Small intestine (tissue), 7 donors: ENCODE measurements at regions not wholly inside any gene's neighbourhood (a gene's known extent, or its start where the extent isn't known, plus 50 kb on each side); places are given as distances from the start of the nearest gene placed in this dataset.
A peak's percentile ranks its signal among the peaks of the same experiment; 100 is the strongest.

Experiments used
- DNase-seq, 2 donors: peaks; one replicate each; pipeline versions ENCODE4 v3.0.0 to v3.0.0-alpha.2; 2013
- FAIRE-seq: peaks from 2 replicates; lab custom pipeline; 2012; peaks lifted over from hg19 to GRCh38; lab: Jason Lieb, UNC
- H3K27ac ChIP-seq, 3 donors: one replicate each; pipeline ENCODE4 v1.5.1; 2013; ENCODE audit warnings: low read length in 2 of 3, mild to moderate bottlenecking in 2 of 3, control low read depth in 1 of 3, inconsistent platforms in 1 of 3, low read depth in 1 of 3, moderate library complexity in 1 of 3
- H3K27me3 ChIP-seq, 3 donors: one replicate each; pipeline ENCODE4 v1.6.1; 2013; ENCODE audit warnings: low read length in 3 of 3, inconsistent platforms in 1 of 3; ENCODE audit not compliant: control insufficient read depth in 3 of 3, insufficient read depth in 3 of 3
- H3K36me3 ChIP-seq, 3 donors: one replicate each; pipeline ENCODE4 v1.6.1; 2013; ENCODE audit warnings: low read length in 3 of 3, inconsistent platforms in 1 of 3, low read depth in 1 of 3, mild to moderate bottlenecking in 1 of 3, moderate library complexity in 1 of 3; ENCODE audit not compliant: control insufficient read depth in 3 of 3, insufficient read depth in 2 of 3
- H3K4me1 ChIP-seq, 3 donors: one replicate each; pipeline ENCODE4 v1.6.1; 2013; ENCODE audit warnings: low read length in 2 of 3, inconsistent platforms in 1 of 3, low read depth in 1 of 3, mild to moderate bottlenecking in 1 of 3, moderate library complexity in 1 of 3; ENCODE audit not compliant: control insufficient read depth in 3 of 3, insufficient read depth in 2 of 3
- H3K4me3 ChIP-seq, 3 donors: one replicate each; pipeline ENCODE4 v1.5.1; 2013; ENCODE audit warnings: low read length in 3 of 3, control low read depth in 1 of 3, inconsistent platforms in 1 of 3, low read depth in 1 of 3, mild to moderate bottlenecking in 1 of 3, moderate library complexity in 1 of 3
- H3K9me3 ChIP-seq, 2 donors: one replicate each; pipeline ENCODE4 v1.6.1; 2013; ENCODE audit warnings: low read depth in 1 of 2, low read length in 1 of 2; ENCODE audit not compliant: control insufficient read depth in 2 of 2, insufficient read depth in 1 of 2
- WGBS, 3 donors: extraction: QIAGEN DNeasy Blood & Tissue Kit; methylation state at CpG; one replicate each; pipeline ENCODE4 v1.1.7; 2013; 5-methylcytosine and 5-hydroxymethylcytosine counted together
- donor health status: healthy with polysubstance abuse.
- donor health status: control.
- donor health status: control.
- donor health status: Bipolar disorder and iron deficiency.
- donor health status: healthy.

DNA sequence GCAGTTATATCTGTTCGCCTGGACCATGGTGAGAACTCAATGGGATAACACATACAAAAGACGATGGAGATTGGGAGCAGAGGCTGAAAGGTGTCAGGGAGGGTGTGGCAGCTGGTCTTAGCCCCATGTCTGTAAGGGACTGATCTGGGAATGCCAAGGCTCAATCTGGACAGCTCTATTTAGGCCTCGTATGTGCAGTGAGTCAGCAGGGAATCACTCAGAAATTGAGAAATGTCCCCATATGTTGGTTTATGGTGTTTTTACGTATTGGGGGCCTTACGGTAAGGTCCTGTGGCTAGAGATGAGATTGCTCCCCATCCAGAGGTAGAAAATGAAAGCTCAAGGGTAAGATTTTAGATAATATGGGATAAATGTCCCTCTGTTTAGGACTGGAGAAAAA is 71.4 kb upstream of the TTC29 start:
- DNase-seq (no peak), FAIRE-seq (no peak)
- H3K4me1 ChIP-seq: peaks cover 0 to 6% (median 0%) of the 10 kb centered on the region in 3 donors
- H3K27ac ChIP-seq: no peak overlapping the region
- no peaks in the 10 kb centered on the region for H3K36me3 ChIP-seq
- H3K9me3 ChIP-seq: peaks cover 0 to 8% of the 10 kb centered on the region in 2 donors
- no peak overlapping the region for H3K4me3 ChIP-seq
- WGBS, 3 donors: 77 to 87% (median 85%) methylated on average over 5 of the region's 5 CpGs
- H3K27me3 ChIP-seq: no peaks in the 10 kb centered on the region

DNA sequence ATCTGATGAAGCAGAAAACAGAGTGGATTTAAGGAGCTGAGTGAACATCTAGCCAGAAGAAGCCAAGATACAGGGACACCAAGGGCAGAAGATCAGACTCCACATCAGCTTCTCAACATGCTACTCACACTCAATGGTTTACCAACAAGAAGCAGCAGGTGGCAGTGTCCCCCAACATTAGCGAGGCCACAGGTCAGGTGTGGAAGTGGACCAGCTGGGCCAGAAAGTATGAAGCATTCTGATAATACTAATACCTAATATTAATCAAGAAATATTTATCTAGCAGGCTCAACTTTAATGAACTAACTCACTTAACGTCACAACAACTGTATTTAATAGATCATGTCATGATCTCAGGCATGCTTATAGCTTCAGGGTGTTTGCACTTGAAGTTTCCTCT is 73.4 kb upstream of the TTC29 start:
- H3K9me3 ChIP-seq: peaks cover 0 to 8% of the 10 kb centered on the region in 2 donors
- DNase-seq: peak; percentile 46 to 79
- H3K36me3 ChIP-seq: no peaks in the 10 kb centered on the region
- no peaks in the 10 kb centered on the region for H3K27me3 ChIP-seq
- FAIRE-seq: no peak
- H3K4me3 ChIP-seq: no peak overlapping the region
- H3K27ac ChIP-seq: no peak overlapping the region
- H3K4me1 ChIP-seq: peaks cover 0 to 6% (median 0%) of the 10 kb centered on the region in 3 donors
- WGBS, 3 donors: 10 to 56% (median 29%) methylated on average over 2 of the region's 2 CpGs

DNA sequence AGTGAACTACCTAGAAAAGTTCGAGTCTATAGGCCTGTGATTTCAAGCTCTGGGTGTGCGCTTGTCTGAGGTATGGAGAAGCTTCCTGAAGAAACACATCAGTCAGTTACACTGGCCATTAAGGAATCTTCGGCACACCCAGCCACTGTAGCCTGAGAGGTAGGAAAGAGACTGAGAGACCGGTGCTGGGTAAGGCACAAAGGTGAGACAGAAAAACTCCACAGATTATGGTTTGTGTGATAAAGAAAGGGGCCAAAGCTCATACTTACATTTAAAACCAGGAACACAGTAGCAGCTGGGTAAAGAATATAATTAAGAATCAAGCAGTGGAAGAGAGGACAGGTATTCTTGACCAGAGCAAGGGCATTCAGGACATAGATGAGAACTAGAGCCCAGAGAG is 74.8 kb upstream of the TTC29 start:
- Histone ChIP-seq H3K27ac (no peak overlapping the region), H3K9me3 (peaks cover 0 to 8% of the 10 kb centered on the region in 2 donors), H3K36me3 (no peaks in the 10 kb centered on the region), H3K4me3 (no peak overlapping the region), H3K27me3 (no peaks in the 10 kb centered on the region), H3K4me1 (peaks cover 0 to 6% (median 0%) of the 10 kb centered on the region in 3 donors)
- FAIRE-seq (no peak), DNase-seq (peak; percentile 53 to 61)
- 15 to 74% (median 45%) methylated on average over 4 of the region's 4 CpGs for WGBS, 3 donors

DNA sequence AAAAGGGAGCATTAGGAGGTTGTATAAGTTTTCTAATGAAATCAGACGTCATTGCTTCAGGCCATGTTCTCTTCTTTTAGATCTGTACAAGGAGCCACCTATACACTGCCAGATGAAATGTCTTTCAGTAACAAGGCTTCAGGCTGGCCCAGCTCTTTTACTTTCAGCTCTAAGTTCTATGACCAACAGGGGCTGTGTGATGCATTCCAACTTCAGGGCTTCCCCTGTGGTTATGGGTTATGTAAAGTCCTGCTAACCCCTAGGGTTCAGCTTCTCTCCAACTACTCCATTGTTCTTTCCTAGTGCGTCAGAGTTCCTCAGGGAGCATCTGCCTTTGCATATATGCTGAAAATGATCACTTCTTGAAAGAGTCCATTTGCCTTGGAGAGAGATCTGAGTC is 79.4 kb upstream of the TTC29 start:
- DNase-seq (no peak), FAIRE-seq (no peak)
- no peaks in the 10 kb centered on the region for H3K36me3 ChIP-seq
- H3K9me3 ChIP-seq: no peaks in the 10 kb centered on the region
- H3K4me3 ChIP-seq: no peak overlapping the region
- H3K27ac ChIP-seq: no peak overlapping the region
- no peaks in the 10 kb centered on the region for H3K27me3 ChIP-seq
- peaks cover 0 to 2% (median 0%) of the 10 kb centered on the region in 3 donors for H3K4me1 ChIP-seq
- 79 to 87% (median 87%) methylated on average over 2 of the region's 2 CpGs for WGBS, 3 donors

DNA sequence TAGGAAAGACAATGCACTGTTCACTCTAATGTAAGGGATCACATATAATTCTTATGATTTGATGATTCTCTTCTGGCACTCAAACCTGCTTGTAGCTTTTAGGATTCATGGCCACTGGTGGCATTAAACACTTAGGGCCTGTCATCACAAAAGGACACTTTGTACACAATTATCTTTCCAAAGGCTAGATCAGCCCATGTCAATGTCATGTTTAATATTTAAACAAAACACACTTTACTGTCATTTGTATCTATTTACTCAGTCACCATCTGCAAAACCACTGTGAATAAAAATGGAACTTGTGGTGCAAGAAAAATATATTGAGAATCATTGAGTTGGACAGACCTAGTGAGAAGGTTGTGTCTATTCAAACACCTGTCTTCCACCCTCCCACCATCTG is 83.6 kb upstream of the TTC29 start:
- FAIRE-seq: no peak
- Histone ChIP-seq H3K36me3 (no peaks in the 10 kb centered on the region), H3K9me3 (no peaks in the 10 kb centered on the region), H3K4me1 (no peaks in the 10 kb centered on the region), H3K27ac (no peak overlapping the region), H3K27me3 (no peaks in the 10 kb centered on the region), H3K4me3 (no peak overlapping the region)
- DNase-seq: no peak

DNA sequence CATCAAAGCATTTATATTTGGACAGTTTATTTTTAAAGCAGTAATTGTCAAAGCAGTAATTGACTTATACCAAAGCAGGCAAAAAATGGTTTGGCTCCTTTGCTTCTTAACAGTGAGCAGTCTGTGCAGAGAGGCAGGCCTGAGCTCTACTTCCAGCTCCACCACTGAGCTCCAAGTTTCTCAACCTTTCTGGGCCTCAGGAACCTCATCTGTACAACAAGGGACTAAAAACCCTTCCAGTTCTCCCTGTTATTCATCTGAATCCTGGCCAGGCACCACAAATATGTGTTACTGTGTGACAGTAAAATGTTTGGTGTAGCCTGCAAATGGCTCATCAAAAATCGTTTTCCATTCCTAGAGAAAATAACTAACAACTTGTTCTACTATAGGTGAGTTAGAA is 88.7 kb upstream of the TTC29 start:
- Histone ChIP-seq H3K4me3 (no peak overlapping the region), H3K27me3 (peaks cover 0 to 1% (median 0%) of the 10 kb centered on the region in 3 donors), H3K4me1 (no peaks in the 10 kb centered on the region), H3K27ac (no peak overlapping the region), H3K9me3 (no peaks in the 10 kb centered on the region), H3K36me3 (no peaks in the 10 kb centered on the region)
- WGBS, 3 donors: 55 to 64% (median 59%) methylated on average over 1 of the region's 1 CpG
- DNase-seq (no peak), FAIRE-seq (no peak)

DNA sequence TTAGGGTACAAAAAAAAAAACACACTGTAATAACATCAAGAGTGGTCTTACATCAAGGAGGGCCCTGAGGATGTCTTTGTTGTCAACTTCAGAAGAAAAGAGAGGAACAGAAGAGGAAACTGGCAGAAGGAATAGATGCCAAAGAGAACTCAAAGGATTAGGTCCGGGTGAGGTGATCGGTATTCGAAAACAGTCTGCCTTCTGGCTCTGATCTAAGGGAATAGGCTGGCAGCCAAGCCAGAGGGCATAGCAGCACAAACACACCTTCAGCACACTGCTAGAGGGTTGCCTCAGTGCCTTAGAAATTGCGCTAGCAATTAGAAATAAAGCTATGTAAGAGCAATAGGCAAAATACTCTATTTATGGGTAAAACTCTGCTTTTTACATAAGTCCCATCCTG is 91.4 kb upstream of the TTC29 start:
- peaks cover 0 to 3% (median 0%) of the 10 kb centered on the region in 3 donors for H3K27me3 ChIP-seq
- no peaks in the 10 kb centered on the region for H3K9me3 ChIP-seq
- 81 to 93% (median 91%) methylated on average over 4 of the region's 4 CpGs for WGBS, 3 donors
- no peak overlapping the region for H3K27ac ChIP-seq
- DNase-seq (no peak), FAIRE-seq (no peak)
- H3K36me3 ChIP-seq: no peaks in the 10 kb centered on the region
- H3K4me3 ChIP-seq: no peak overlapping the region
- H3K4me1 ChIP-seq: no peaks in the 10 kb centered on the region

DNA sequence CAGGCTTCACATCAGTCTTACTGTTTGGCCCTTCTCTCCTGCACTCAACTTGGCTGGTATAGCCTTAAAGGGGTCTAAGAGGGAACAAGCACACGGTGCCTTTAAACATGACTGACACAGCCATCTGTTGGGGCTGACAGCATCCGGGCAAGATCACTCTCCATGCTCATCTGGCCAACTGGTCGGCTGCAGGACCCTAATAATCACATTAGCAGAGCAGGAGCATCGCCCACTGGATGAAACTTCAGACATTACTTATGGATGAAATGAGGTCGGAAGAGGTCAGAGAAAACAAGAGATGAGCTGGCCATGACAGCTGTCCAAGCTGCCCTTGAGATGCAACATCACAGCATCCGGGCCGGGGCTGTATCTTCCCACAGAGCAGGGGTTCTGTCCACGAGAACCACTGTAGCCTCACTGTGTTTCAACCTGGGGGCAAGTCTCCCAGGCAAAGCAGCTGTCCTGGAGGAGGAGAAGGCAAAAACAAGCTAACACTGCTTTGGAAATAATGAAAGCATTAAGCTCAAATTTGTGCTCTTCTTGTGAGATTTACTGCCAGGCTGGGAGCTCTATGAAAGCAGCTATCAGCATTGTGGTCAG is 94.4 kb upstream of the TTC29 start:
- Histone ChIP-seq H3K4me1 (no peaks in the 10 kb centered on the region), H3K4me3 (no peak overlapping the region), H3K27ac (no peak overlapping the region), H3K36me3 (no peaks in the 10 kb centered on the region), H3K27me3 (peaks cover 0 to 2% (median 0%) of the 10 kb centered on the region in 3 donors), H3K9me3 (no peaks in the 10 kb centered on the region)
- no peak for DNase-seq
- WGBS, 3 donors: 78 to 85% (median 82%) methylated on average over 8 of the region's 8 CpGs
- no peak for FAIRE-seq

DNA sequence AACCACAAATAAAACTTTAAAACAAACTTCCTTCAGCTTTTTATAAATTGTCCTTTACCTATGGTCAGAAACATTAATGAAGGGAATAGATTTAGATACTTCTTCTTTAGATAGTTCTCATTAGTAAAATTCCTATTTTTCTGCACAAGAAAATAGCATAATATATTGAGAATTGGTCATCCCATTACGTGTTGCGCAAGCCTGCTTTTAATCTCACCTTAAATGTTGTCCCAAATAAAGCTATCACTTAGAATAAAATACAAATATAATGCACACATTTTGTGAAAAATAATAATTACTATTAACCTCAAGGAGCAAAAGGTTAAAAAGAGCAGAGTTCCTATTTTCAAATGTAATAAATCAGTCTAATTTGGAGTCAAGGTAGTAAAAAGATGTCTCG is 95.2 kb upstream of the TTC29 start:
- DNase-seq (no peak), FAIRE-seq (no peak)
- Histone ChIP-seq H3K9me3 (no peaks in the 10 kb centered on the region), H3K27ac (no peak overlapping the region), H3K4me3 (no peak overlapping the region), H3K27me3 (peaks cover 0 to 2% (median 0%) of the 10 kb centered on the region in 3 donors), H3K4me1 (no peaks in the 10 kb centered on the region), H3K36me3 (no peaks in the 10 kb centered on the region)
- 86 to 89% (median 88%) methylated on average over 3 of the region's 3 CpGs for WGBS, 3 donors
